Parathyroid adenoma (tissue), 2 donors: ENCODE measurements at regions not wholly inside any gene's neighbourhood (a gene's known extent, or its start where the extent isn't known, plus 50 kb on each side); places are given as distances from the start of the nearest gene placed in this dataset.

ENCODE experiments used
- H2AFZ ChIP-seq: fragments of 300-600 bp; sonication (generic); one replicate; pipeline ENCODE4 v1.7.0; 2017; ENCODE audit warnings: antibody characterized with exemption, mild to moderate bottlenecking
- H3K27ac ChIP-seq: fragments of 300-600 bp; sonication (generic); one replicate; pipeline ENCODE4 v1.7.0; 2017
- H3K27me3 ChIP-seq: fragments of 300-600 bp; sonication (generic); one replicate; pipeline ENCODE4 v1.7.0; 2017; ENCODE audit warnings: low read length; ENCODE audit not compliant: control insufficient read depth, insufficient read depth
- H3K36me3 ChIP-seq: fragments of 300-600 bp; sonication (generic); one replicate; pipeline ENCODE4 v1.7.0; 2017; ENCODE audit warnings: low read length; ENCODE audit not compliant: control insufficient read depth, insufficient read depth
- H3K4me1 ChIP-seq: fragments of 300-600 bp; sonication (generic); one replicate; pipeline ENCODE4 v1.7.0; 2017; ENCODE audit warnings: control low read depth
- H3K4me2 ChIP-seq: fragments of 300-600 bp; sonication (generic); one replicate; pipeline ENCODE4 v1.7.0; 2017; ENCODE audit warnings: low read length
- H3K4me3 ChIP-seq: fragments of 300-600 bp; sonication (generic); one replicate; pipeline ENCODE4 v1.7.0; 2017; ENCODE audit warnings: low read depth, low read length
- H3K79me2 ChIP-seq: fragments of 300-600 bp; sonication (generic); one replicate; pipeline ENCODE4 v1.7.0; 2017; ENCODE audit warnings: control low read depth
- H3K9ac ChIP-seq: fragments of 300-600 bp; sonication (generic); one replicate; pipeline ENCODE4 v1.7.0; 2017; ENCODE audit warnings: mild to moderate bottlenecking
- H3K9me3 ChIP-seq: fragments of 300-600 bp; sonication (generic); one replicate; pipeline ENCODE4 v1.7.0; 2017; ENCODE audit warnings: low read length; ENCODE audit not compliant: control insufficient read depth
- TF ChIP-seq, protein P1 (sequence below): fragments of 300-600 bp; sonication (generic); IDR thresholded peaks from one replicate; pipeline ENCODE4 v1.7.0; 2017; ENCODE audit warnings: antibody characterized with exemption, mild to moderate bottlenecking
- donor health status: primary hyperparathyroidism.

DNA sequence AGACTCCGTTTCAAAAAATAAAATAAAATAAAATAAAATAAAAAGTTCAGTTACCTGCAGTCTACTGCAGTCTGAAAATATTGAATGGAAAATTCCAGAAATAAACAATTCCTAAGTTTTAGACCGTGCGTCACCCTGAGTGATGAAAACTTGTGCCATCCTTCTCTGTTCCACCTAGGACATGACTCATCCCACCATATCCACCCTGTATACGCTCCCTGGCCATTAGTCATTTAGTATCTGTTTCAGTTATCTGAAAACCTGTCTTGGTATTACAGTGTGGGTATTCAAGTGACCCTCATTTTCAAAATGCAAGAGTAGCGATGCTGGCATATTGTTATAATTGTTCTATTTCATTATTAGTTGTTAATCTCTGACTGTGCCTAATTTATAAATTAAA lies 51.8 kb upstream of the TEX48 start:
- Histone ChIP-seq H3K4me1 (peaks cover 3% of the 10 kb centered on the region), H3K79me2 (no peaks in the 10 kb centered on the region), H3K9ac (no peak overlapping the region), H3K4me2 (no peak overlapping the region), H2AFZ (no peak overlapping the region), H3K27me3 (no peaks in the 10 kb centered on the region), H3K36me3 (no peaks in the 10 kb centered on the region), H3K4me3 (no peak overlapping the region), H3K27ac (no peak overlapping the region), H3K9me3 (no peaks in the 10 kb centered on the region)
- TF ChIP-seq, protein P1, sequence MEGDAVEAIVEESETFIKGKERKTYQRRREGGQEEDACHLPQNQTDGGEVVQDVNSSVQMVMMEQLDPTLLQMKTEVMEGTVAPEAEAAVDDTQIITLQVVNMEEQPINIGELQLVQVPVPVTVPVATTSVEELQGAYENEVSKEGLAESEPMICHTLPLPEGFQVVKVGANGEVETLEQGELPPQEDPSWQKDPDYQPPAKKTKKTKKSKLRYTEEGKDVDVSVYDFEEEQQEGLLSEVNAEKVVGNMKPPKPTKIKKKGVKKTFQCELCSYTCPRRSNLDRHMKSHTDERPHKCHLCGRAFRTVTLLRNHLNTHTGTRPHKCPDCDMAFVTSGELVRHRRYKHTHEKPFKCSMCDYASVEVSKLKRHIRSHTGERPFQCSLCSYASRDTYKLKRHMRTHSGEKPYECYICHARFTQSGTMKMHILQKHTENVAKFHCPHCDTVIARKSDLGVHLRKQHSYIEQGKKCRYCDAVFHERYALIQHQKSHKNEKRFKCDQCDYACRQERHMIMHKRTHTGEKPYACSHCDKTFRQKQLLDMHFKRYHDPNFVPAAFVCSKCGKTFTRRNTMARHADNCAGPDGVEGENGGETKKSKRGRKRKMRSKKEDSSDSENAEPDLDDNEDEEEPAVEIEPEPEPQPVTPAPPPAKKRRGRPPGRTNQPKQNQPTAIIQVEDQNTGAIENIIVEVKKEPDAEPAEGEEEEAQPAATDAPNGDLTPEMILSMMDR: no peak

DNA sequence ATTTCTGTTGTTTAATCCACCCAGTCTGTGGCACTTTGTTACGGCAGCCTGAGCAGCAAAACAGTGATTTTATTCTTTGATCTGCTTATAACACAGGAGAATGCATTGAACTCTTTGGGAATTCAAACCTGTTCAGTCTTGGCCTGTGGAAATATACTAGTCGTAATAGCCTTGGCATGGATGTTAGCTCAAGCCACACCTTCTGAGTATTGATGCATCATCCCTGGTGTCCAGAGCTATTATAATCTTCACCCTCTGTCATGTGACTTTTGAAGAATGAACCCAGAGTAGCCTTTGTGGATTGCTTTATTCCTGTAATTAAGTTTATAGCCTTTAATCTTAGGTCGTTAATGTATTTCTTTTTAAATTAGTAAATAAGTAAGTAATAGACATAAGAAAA lies 50.8 kb upstream of the TEX48 start:
- Histone ChIP-seq H2AFZ (peak overlapping the region; percentile 17), H3K36me3 (no peaks in the 10 kb centered on the region), H3K4me1 (peaks cover 3% of the 10 kb centered on the region), H3K4me2 (no peak overlapping the region), H3K9ac (no peak overlapping the region), H3K9me3 (no peaks in the 10 kb centered on the region), H3K27ac (no peak overlapping the region), H3K27me3 (no peaks in the 10 kb centered on the region), H3K79me2 (no peaks in the 10 kb centered on the region), H3K4me3 (no peak overlapping the region)
- TF ChIP-seq, protein P1: no peak
